GM19043 (cell line): ENCODE measurements at regions not wholly inside any gene's neighbourhood (a gene's known extent, or its start where the extent isn't known, plus 50 kb on each side); places are given as distances from the start of the nearest gene placed in this dataset.

Experiments used
- ATAC-seq: cut with Tn5 transposase; IDR thresholded peaks from one replicate; pipeline ENCODE4 v1.9.1; 2021; ENCODE audit warnings: low read depth; ENCODE audit not compliant: unreplicated experiment

- no peak for ATAC-seq
Measured at GRCh38 chr7:36802459-36803135, 78.3 kb upstream of the AOAH start.

- no peak for ATAC-seq
Measured at GRCh38 chr7:36796850-36797536, 72.7 kb upstream of the AOAH start.

- ATAC-seq, result no peak
Measured at GRCh38 chr7:36795451-36796021, 71.2 kb upstream of the AOAH start.

GRCh38 chr7:36794689-36795088, 70.4 kb upstream of the AOAH start:
- no peak for ATAC-seq

GRCh38 chr7:36792421-36792820, 68.1 kb upstream of the AOAH start:
- ATAC-seq, result peak; percentile 55

GRCh38 chr7:36790311-36790787, 66.1 kb upstream of the AOAH start:
- no peak for ATAC-seq

GRCh38 chr7:36788825-36789470, 64.7 kb upstream of the AOAH start:
- no peak for ATAC-seq

GRCh38 chr7:36787933-36788378, 63.7 kb upstream of the AOAH start:
- ATAC-seq, result no peak

- peak; percentile 99 for ATAC-seq
Measured at GRCh38 chr7:36784991-36785940, 61.0 kb upstream of the AOAH start.

GRCh38 chr7:36781011-36781738, 56.9 kb upstream of the AOAH start:
- ATAC-seq, result no peak

GRCh38 chr7:36777855-36778254, 53.6 kb upstream of the AOAH start:
- ATAC-seq, result no peak

- no peak for ATAC-seq
Measured at GRCh38 chr7:36777062-36777461, 52.8 kb upstream of the AOAH start.

- ATAC-seq, result no peak
Measured at GRCh38 chr7:36775676-36776075, 51.4 kb upstream of the AOAH start.

GRCh38 chr7:36775061-36775620, 50.8 kb upstream of the AOAH start:
- no peak for ATAC-seq
